PC-3 (cell line): ENCODE measurements at regions not wholly inside any gene's neighbourhood (a gene's known extent, or its start where the extent isn't known, plus 50 kb on each side); places are given as distances from the start of the nearest gene placed in this dataset.

ENCODE experiments used
- CTCF ChIP-seq: fragments of 300-600 bp; sonication (generic); conservative IDR thresholded peaks from 2 replicates; pipeline ENCODE4 v1.5.1; 2017; ENCODE audit warnings: antibody characterized with exemption, low read depth, mild to moderate bottlenecking, low read length
- EZH2 ChIP-seq: fragments of 300-600 bp; sonication (generic); IDR thresholded peaks from one replicate; pipeline ENCODE4 v1.6.1; 2017; ENCODE audit warnings: antibody characterized with exemption, mild to moderate bottlenecking, low read length; ENCODE audit not compliant: unreplicated experiment

GRCh38 chr18:55893948-55894347, 306.0 kb upstream of the TCF4 start:
- TF ChIP-seq EZH2 (no peak), CTCF (no peak)
